Right renal cortex interstitium (tissue), 3 donors: ENCODE measurements at regions not wholly inside any gene's neighbourhood (a gene's known extent, or its start where the extent isn't known, plus 50 kb on each side); places are given as distances from the start of the nearest gene placed in this dataset.

Experiments used
- DNase-seq, 3 donors: peaks; one replicate each; pipeline ENCODE4 v3.0.0-alpha.2; 2013; ENCODE audit warnings: low read depth in 3 of 3, low spot score in 2 of 3

DNA sequence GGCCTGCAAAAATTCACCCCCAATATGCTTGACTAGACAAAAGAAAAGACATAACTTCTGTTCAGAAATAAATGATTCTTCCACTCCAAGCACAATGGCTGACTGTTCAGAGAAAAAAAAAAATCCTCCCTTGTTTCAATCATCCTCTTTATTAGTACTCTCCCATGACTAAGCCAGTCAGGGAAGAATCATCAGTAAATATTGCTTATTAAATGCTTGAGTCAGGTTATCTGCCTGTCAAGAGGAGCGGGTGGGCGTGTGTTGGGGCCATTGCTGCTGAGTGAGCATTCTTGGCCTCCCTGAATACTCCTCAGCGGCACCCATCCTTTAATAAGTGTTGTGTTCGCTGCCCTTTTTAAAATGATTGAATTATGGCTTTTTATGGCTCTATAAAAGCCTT, 1334.8 kb upstream of the CELF4 start:
- DNase-seq, result no peak

DNA sequence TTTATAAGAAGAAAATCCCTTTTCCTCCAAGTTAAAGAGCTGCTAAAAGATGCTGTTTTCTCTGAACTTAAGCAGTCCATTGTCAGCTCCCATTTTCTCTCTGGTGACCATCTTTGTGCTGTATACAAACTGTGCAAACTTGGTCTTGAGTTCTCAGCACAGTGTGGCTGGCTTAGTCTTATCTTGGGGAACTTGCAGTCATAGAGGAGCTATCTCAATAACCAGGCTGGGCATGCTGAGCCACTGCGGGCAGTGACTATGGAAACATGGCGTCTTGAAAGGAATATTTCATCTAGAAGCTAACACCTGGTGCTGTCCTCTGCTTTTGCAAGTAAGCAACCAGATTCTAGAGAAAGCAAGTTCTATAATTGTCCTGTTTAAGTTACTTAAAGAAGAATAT, 1334.4 kb upstream of the CELF4 start:
- DNase-seq, result no peak

DNA sequence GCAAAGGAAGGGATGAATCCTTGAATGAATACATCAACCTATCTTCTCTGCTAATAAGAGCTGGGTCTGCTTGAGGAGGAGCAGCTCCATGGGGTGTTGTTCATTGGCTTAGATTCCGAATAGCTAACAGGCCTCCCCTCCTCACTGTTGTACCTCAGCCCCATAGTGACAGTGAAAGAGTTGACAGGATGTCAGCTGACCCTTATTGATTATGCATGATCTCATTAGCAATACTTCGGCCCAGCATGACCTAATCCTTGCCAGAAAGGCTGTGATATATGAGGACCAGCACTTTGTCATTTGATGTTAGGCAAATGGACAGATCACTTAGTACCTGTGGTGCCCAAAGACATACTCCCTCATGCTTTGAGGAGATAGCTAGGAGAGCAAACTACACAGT, 1333.7 kb upstream of the CELF4 start:
- DNase-seq, result no peak

DNA sequence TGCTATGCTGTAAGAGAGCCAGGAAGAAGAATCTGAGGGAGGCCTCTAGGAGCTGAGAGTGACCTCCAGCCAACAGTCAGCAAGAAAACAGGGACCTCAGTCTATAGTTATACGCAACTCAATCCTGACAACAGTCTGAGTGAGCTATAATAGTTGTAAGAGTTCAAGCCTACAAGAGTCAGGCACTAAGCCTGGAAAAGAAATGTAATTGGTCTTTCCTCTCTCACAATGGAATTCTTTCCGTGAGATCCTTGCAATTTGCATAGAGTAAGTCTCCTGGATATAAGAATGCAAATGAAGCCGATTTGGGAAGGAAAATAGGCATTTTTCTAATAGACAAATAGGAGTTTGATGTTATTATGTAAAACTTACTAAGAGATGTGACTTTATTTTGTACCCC, 1332.6 kb upstream of the CELF4 start:
- no peak for DNase-seq

DNA sequence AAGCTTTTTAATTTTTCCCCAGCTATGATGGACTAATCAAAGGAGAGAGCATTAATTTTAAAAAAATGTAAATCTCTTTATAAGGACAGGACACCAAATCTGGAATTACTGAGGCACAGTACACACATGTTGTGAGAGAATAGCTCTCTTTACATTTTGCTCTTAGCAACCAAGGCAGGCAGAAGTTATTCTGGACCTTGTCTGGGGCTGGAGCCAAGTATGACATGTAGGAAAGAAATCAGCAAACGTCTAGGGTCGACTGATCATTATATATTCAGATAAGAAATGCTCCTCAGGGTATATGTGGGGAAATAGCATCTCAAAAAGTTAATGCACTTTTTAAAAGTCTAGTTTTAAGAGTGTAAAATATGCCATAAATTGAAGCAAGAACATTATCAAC, 1330.0 kb upstream of the CELF4 start:
- peak in 1 of 3 donors; percentile 3 for DNase-seq

DNA sequence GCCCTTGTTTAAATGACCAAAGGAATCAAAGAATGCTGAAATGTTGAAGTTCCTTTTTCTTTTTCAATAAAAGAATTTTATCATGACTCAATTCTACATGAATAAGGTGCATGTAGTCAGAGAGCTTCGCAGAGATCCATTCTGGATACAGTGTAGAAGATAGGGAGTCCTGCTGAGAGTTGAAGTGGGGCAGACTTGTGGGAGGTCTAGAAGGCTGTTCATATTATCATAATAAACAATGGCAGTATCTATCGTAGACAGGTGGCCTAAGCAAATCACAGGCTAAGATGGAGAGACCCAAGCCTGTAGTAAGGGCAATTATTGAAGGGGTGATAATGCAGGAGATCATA, 1322.0 kb upstream of the CELF4 start:
- DNase-seq, result no peak

DNA sequence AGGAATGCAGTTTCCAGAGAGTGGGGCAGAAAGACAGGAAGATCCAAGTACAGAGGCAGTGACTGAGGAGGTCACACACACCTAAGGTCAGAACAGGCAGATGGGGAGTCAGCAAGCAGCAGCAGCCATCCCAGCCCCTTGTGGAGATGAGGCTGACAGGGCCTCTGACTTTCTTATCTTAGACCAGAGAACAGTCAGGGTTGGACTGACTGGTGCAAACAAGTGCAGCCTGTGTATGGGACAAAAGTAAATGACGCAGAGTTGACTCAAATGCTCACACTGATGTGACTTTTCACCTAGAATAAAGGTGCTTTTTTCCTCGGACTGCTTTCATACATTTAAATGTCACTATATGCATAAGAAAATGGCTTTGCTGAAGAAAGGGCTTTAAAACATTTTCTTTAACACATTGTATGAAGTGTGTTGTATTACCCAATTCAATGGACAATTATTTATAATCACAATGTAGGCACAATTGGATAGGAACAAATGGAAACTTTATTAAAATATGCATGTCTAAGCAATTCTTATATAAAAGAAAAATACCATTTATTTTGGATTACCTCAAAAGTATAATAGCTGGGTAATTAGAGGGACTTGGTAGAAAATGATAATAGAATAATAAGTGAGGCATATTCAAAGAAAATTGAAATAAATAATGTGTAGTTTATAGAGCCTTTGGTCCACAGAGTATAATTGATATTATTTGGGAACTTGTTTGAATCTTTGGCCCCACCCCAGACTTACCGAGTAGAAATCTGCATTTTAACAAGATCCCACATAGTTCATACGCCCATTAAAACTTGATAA, 1321.5 kb upstream of the CELF4 start:
- no peak for DNase-seq

DNA sequence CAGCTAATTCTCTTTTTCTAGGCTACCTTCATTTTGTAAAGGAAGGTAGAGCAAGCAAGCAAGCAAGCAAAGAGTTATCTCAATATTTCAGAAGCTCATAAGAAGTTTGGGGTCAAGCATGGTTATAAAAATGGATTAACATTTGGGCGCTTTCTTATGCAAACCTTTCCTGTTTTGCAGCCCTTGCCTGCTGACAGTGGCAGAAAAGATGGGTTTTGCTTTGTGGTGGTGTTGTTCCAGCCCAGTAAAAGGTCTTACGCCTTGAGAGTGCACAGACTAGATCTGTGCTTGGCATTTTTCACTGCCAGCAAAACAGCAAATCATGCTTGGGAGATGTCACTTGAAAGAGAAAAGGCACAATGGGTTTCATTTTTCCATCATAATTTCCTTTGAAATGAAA, 1320.6 kb upstream of the CELF4 start:
- DNase-seq, result no peak

DNA sequence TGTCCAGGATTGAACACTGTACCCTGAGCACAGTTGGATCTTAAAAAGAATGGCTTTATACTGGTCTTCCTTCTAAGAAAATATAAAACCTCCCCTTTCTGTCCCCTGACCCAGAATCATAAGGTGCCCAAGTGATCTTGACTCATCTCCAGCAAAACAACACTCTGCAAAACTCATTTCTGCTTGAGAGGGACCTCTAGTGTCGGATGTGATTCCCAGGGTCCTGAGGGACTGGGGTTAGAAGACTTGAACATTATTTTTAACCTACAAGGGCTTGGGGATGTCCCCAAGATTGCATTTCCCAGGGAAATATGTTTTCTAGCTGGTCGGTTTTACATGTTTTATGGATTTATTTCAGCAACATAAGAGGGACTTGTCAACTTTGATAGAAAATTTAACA, 1318.5 kb upstream of the CELF4 start:
- no peak for DNase-seq

DNA sequence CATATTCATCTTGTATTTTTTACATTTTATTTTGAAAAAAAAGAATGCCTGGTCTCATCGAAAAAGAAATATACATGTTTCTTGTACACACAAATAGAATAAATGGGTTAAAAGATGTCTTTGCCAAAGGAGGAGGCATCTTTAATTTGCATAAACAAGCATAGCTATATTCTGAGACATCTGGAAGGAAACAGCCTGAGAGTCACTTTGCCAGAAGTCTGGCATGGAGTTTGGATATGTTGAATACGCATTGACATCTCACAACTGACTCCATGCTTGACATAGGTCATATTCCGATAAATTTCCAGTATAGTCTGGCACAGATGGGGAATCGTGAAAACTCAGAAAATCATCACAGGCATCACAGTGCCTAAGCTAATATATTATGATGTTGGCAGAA, 1317.5 kb upstream of the CELF4 start:
- no peak for DNase-seq

DNA sequence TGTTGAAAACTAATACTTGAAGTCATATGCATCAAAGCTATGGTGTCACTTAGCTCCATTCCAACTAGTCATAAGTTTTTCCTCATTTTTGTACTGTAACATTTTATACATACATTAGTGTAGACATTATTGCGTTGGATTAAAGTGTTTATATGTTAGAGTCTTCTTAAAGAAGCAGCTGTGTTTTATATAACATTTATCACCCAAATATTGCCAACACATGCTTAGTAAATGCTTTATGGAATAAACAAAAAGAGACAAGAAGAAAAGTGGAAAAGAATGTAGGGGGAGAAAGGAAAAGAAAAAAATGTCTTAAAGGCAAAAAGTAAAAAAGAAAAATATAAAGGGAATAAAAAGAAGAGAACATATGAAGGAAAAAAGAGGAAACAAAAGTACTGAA, 1314.3 kb upstream of the CELF4 start:
- DNase-seq, result no peak

DNA sequence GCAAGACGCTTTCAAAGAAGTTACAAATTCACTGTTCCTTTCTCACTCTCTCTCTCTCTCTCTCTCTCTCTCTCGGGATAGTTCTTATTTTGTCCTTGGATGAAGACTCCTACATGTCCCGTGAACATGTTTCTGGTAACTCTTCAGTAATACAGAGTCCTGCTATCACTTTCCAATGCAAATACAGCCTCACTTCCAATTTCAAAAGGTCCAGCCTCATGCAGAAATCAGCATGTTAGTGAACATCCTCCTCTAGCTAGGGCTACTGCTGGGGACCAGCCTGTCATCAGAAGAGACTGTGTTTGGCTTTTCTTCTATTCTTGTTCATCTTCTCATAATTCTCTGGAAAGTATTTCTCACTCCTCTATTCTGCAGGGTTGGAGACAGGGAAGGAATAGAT, 1306.7 kb upstream of the CELF4 start:
- DNase-seq, result no peak

DNA sequence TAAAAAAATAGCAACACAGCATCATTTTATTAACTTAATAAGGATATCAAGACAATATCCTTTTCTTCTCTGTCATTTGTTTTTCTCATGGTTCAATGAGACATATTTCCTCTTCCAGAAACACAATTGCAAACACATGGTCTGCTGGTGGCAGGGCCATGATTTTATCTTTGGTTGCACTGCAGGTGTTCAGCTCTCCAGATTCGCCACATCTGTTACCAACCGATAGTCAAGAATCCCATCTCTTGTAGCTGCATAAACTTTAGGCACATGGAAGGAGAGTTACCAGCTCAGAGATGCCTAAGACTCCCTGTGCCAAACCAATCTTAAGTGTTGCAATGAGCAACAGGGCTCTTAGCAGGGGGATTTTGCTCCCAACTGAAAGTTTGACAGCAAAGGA, 1303.2 kb upstream of the CELF4 start:
- DNase-seq, result no peak

DNA sequence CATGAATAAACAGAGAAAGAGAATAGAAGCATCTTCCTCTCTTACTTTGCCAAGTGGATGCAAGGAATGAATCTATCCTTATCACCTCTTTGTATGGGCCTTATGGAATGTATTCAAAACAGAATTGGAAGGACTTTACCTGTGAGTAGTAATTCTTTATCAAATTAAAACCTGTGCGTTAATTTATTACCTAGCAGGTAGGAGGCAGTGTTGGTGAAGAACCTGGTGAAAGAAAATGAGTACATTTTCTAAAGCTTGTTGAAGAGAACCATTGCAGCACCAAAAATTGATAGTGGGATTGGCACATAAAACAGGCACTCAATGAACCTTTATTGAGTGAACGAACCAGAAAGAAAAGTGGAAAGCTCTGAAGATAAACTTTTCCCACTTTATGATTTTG, 1302.1 kb upstream of the CELF4 start:
- no peak for DNase-seq

DNA sequence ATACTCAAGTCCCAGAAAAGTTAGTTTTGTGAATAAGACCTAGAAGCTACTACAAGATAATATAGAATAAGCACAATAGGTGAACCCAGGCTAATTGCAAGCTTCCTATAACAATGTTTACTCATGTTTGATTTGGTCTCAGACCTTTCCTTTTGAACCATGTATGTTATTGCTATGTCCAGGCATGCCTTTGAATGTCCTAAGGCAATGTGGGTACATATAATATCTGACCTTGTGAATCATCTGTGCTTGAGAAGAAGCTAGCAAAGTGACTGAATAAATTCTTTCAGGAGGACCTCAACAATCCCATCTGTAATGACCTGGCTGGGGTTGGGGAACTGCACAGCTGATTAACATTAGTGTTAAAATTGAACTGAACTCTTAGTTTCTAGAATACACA, 1285.9 kb upstream of the CELF4 start:
- DNase-seq, result no peak

DNA sequence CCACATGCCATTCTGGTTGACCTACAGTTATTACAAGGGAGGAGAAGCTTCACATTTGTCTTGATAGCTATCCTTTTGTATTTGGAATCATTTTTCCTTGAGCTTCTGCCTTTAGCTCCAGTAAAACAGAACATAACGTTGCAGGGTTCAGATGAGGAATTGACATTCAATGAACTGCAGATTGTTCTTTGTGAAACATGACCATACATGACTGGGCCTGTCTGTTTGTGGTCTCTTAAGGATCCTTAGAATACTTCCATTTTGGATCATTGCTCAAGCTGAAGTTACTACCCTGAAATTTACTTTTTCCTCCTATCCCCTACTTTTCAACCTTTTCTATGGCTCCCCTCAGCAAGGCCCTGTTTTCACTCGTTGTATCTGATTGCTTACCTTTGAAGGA, 1281.7 kb upstream of the CELF4 start:
- no peak for DNase-seq

DNA sequence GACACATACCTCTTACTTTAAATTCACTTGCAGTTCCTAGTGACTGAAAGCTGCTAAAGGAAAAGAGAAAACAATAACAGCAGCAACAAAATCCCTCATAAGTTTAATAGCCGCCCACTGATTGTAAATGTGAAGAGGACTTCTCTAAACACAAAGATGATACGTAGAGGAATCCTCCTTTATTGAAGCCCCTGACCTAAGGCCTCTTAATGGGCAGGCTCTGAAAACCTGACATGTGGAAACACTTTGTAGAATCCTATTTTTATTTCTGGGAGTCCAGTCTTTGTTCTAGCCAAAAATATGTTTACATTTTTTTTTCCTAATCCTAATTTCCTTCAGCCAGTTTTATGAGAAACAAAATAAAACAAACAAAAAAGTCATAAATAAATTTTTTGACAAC, 1277.7 kb upstream of the CELF4 start:
- DNase-seq, result no peak

DNA sequence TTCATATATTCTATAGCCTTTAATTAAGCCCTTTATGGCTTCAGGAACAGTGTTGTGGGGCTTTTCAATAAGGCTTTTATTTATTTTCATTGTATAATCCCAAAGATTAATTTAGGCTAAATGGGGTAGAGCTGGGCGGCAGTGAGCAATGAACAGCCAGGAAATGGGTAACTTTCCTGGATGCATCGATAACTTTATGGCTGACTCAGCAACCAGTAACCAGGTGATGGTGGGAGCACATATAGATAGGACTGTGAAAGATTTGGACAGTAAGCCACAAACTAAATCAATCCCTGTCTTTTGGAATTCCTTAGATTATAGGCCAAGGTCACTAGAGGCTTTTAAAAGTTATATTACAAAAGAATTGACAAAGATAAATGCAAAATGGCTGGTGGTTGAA, 1260.6 kb upstream of the CELF4 start:
- DNase-seq, result no peak

DNA sequence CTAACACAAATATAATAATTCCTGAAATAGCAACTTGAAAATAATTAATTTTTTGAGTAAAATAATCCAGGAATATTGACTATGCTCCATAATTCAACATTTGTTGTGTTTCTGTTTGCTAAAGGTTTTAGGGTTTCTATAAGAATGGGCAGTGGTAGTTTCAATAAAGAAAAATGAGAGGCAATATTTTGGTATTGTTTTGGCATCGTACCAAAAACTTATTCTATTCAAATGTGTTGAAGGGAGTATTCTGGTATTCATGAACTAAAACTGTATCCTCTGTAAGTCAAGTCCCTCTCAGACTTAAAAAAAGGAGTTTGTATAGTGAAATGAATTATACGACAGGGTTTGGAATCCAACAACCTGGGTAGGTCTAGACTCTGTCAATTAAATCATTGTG, 1245.6 kb upstream of the CELF4 start:
- no peak for DNase-seq

DNA sequence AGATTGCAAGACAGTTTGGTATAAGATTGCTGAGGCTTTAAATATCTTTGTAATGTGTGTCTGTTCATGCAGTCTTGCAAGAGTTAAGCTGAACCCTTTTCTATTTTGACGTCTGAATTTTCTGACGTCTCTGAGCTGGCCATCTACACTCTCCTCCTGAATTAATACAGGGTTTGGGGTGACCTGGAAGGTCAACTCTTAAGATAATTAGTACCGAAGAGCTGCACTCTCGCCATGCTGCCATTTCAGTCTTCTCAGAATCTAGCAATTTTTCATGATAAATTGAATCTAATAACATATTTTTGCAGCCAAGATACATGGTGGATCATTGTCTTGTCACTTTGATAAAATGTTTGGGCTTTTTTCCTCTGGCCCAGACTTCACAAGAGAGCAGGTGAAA, 1245.2 kb upstream of the CELF4 start:
- DNase-seq, result no peak

DNA sequence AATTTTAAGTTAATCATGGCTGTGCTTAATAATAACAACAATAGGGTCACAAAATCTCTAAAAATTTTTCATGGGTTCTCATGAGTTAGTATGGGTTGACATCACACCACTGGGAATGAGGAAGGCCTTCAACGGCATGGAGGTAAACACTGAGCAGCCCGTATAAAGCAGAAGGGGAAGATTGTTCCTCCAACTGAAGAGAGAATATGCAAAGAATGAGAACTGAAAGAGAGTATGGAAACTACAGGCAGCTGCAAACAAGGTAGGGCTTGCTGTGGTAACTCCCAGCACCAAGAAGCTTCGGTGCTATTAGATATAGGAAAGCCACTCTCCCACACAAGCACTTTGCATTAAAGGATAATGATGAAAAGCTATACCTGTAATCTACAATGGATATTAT, 1242.3 kb upstream of the CELF4 start:
- no peak for DNase-seq

DNA sequence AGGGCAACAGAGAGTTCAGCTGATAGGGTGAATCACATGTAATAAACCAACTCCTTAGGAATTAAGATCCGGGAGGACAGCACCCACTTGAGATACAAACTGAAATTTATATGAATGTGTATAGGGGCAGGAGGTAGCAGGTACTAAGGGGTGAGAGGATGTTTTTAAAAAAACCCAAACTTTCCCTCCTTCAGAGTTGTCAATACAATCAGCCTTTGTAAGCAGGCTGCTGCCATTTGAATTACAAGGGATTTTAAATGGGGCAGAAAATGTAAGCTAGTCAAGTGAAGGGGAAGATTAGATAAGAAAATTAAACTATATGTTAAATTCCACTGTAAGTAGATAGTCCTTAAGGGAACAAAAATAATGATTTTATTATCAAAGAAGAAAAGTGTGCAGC, 1239.7 kb upstream of the CELF4 start:
- DNase-seq, result no peak

DNA sequence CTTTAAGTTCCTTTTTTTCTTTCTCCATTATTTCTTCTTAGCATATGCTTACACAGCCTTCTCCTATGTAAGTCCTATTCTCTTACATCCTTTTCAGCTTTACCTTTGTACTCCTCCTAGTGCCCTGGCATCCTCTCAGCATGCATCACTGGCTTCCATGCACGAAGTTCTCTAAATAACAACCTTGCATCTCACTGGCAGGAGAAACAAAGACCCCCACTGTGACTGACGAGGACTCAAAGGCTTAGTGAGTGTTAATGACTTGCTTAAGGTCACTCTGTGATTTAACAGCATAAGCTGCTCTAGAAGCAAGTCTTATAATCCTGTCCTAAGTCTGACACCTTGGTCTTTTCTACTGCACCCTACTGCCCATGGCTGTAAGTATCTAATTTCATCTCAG, 1236.0 kb upstream of the CELF4 start:
- no peak for DNase-seq
